Ishikawa (cell line): ENCODE measurements at regions not wholly inside any gene's neighbourhood (a gene's known extent, or its start where the extent isn't known, plus 50 kb on each side); places are given as distances from the start of the nearest gene placed in this dataset.

Experiments
- EGR1 ChIP-seq: IDR thresholded peaks from 2 replicates; pipeline ENCODE4 v1.6.1; 2012
- REST ChIP-seq: IDR thresholded peaks from 2 replicates; pipeline ENCODE4 v1.6.1; 2012; ENCODE audit warnings: low read depth, mild to moderate bottlenecking

- TF ChIP-seq REST = no peak
- TF ChIP-seq EGR1 = no peak
Observed at GRCh38 chr4:84239278-84239845, 259.7 kb downstream of the NKX6-1 start.
